GM21447 (cell line): ENCODE measurements at regions not wholly inside any gene's neighbourhood (a gene's known extent, or its start where the extent isn't known, plus 50 kb on each side); places are given as distances from the start of the nearest gene placed in this dataset.

Experiments used
- ATAC-seq: cut with Tn5 transposase; IDR thresholded peaks from one replicate; pipeline ENCODE4 v1.9.1; 2021; ENCODE audit not compliant: unreplicated experiment

GRCh38 chr11:121755191-121755590, 302.4 kb upstream of the SORL1-AS1 start:
- ATAC-seq = no peak

- no peak for ATAC-seq
Observed at GRCh38 chr11:121754598-121754997, 301.8 kb upstream of the SORL1-AS1 start.

- ATAC-seq = no peak
Observed at GRCh38 chr11:121749691-121750090, 296.9 kb upstream of the SORL1-AS1 start.

GRCh38 chr11:121748068-121748467, 295.3 kb upstream of the SORL1-AS1 start:
- ATAC-seq = no peak

- ATAC-seq = no peak
Observed at GRCh38 chr11:121743285-121743684, 290.5 kb upstream of the SORL1-AS1 start.

GRCh38 chr11:121741761-121742361, 289.1 kb upstream of the SORL1-AS1 start:
- no peak for ATAC-seq

GRCh38 chr11:121741351-121741760, 288.6 kb upstream of the SORL1-AS1 start:
- no peak for ATAC-seq

- no peak for ATAC-seq
Observed at GRCh38 chr11:121740902-121741301, 288.1 kb upstream of the SORL1-AS1 start.

GRCh38 chr11:121733858-121734257, 281.1 kb upstream of the SORL1-AS1 start:
- no peak for ATAC-seq

- ATAC-seq = no peak
Observed at GRCh38 chr11:121727942-121728341, 275.2 kb upstream of the SORL1-AS1 start.

GRCh38 chr11:121723246-121723741, 270.5 kb upstream of the SORL1-AS1 start:
- no peak for ATAC-seq

- no peak for ATAC-seq
Observed at GRCh38 chr11:121722431-121723245, 269.9 kb upstream of the SORL1-AS1 start.

- ATAC-seq = no peak
Observed at GRCh38 chr11:121721961-121722360, 269.2 kb upstream of the SORL1-AS1 start.

GRCh38 chr11:121721448-121721847, 268.7 kb upstream of the SORL1-AS1 start:
- ATAC-seq = no peak

- no peak for ATAC-seq
Observed at GRCh38 chr11:121717296-121717695, 264.5 kb upstream of the SORL1-AS1 start.

- no peak for ATAC-seq
Observed at GRCh38 chr11:121716060-121716459, 263.3 kb upstream of the SORL1-AS1 start.

GRCh38 chr11:121715405-121715804, 262.6 kb upstream of the SORL1-AS1 start:
- no peak for ATAC-seq

GRCh38 chr11:121714351-121714750, 261.6 kb upstream of the SORL1-AS1 start:
- ATAC-seq = no peak

GRCh38 chr11:121711939-121712338, 259.2 kb upstream of the SORL1-AS1 start:
- no peak for ATAC-seq

GRCh38 chr11:121711236-121711635, 258.5 kb upstream of the SORL1-AS1 start:
- no peak for ATAC-seq

- no peak for ATAC-seq
Observed at GRCh38 chr11:121706884-121707420, 254.2 kb upstream of the SORL1-AS1 start.

GRCh38 chr11:121703201-121703600, 250.4 kb upstream of the SORL1-AS1 start:
- no peak for ATAC-seq
